Cardiac muscle cell (in vitro differentiated cells and primary cell): ENCODE measurements at regions not wholly inside any gene's neighbourhood (a gene's known extent, or its start where the extent isn't known, plus 50 kb on each side); places are given as distances from the start of the nearest gene placed in this dataset.
A peak's percentile ranks its signal among the peaks of the same experiment; 100 is the strongest.

ENCODE experiments used
- DNase-seq, 2 donors: peaks; one replicate each; pipeline versions ENCODE4 v3.0.0 to v3.0.0-alpha.2; 2010 to 2017; ENCODE audit warnings: low read depth in 1 of 2, low spot score in 1 of 2
- H3K27ac ChIP-seq: fragments of 200-600 bp; sonication (generic); 2 replicates; pipeline ENCODE4 v1.5.1; 2016
- H3K27me3 ChIP-seq: fragments of 200-600 bp; sonication (generic); 2 replicates; pipeline ENCODE4 v1.6.0; 2016; ENCODE audit warnings: control low read depth
- H3K36me3 ChIP-seq: fragments of 200-600 bp; sonication (generic); 2 replicates; pipeline ENCODE4 v1.5.1; 2016; ENCODE audit warnings: control low read depth
- H3K4me1 ChIP-seq: fragments of 200-600 bp; sonication (generic); 2 replicates; pipeline ENCODE4 v1.8.1; 2017; ENCODE audit warnings: low read depth, mild to moderate bottlenecking, mixed run types
- H3K4me3 ChIP-seq: fragments of 200-600 bp; sonication (generic); 2 replicates; pipeline ENCODE4 v1.5.1; 2016; ENCODE audit warnings: mild to moderate bottlenecking
- H3K9me3 ChIP-seq: fragments of 200-600 bp; sonication (generic); 2 replicates; pipeline ENCODE4 v1.5.1; 2017; ENCODE audit warnings: low read depth, mild to moderate bottlenecking, control low read depth
- CTCF ChIP-seq: IDR thresholded peaks from 2 replicates; pipeline ENCODE4 v1.5.1; 2012; ENCODE audit warnings: low read depth, mild to moderate bottlenecking, low read length

GRCh38 chr17:73929860-73930430 is 273.5 kb upstream of the RPL38 start:
- Histone ChIP-seq H3K27me3 (no peaks in the 10 kb centered on the region), H3K27ac (no peak overlapping the region), H3K36me3 (no peaks in the 10 kb centered on the region), H3K9me3 (no peaks in the 10 kb centered on the region), H3K4me1 (no peaks in the 10 kb centered on the region), H3K4me3 (no peak overlapping the region)
- DNase-seq, result no peak
- TF ChIP-seq CTCF, result no peak

GRCh38 chr17:73932216-73932749 is 271.2 kb upstream of the RPL38 start:
- DNase-seq, result no peak
- no peaks in the 10 kb centered on the region for H3K27me3 ChIP-seq
- no peaks in the 10 kb centered on the region for H3K9me3 ChIP-seq
- H3K36me3 ChIP-seq, result no peaks in the 10 kb centered on the region
- no peak overlapping the region for H3K4me3 ChIP-seq
- no peak for TF ChIP-seq CTCF
- no peaks in the 10 kb centered on the region for H3K4me1 ChIP-seq
- no peak overlapping the region for H3K27ac ChIP-seq

GRCh38 chr17:73933164-73933766 is 270.2 kb upstream of the RPL38 start:
- H3K4me1 ChIP-seq, result no peaks in the 10 kb centered on the region
- no peak for TF ChIP-seq CTCF
- H3K27ac ChIP-seq, result no peak overlapping the region
- no peaks in the 10 kb centered on the region for H3K9me3 ChIP-seq
- H3K27me3 ChIP-seq, result no peaks in the 10 kb centered on the region
- no peak for DNase-seq
- no peak overlapping the region for H3K4me3 ChIP-seq
- no peaks in the 10 kb centered on the region for H3K36me3 ChIP-seq

- peak; percentile 45 to 46 for DNase-seq
- H3K9me3 ChIP-seq, result no peaks in the 10 kb centered on the region
- no peak for TF ChIP-seq CTCF
- H3K4me3 ChIP-seq, result no peak overlapping the region
- no peaks in the 10 kb centered on the region for H3K27me3 ChIP-seq
- H3K36me3 ChIP-seq, result no peaks in the 10 kb centered on the region
- no peak overlapping the region for H3K27ac ChIP-seq
- H3K4me1 ChIP-seq, result no peaks in the 10 kb centered on the region
Observed at GRCh38 chr17:73933871-73934270, 269.6 kb upstream of the RPL38 start.

- Histone ChIP-seq H3K9me3 (no peaks in the 10 kb centered on the region), H3K36me3 (no peaks in the 10 kb centered on the region), H3K27me3 (no peaks in the 10 kb centered on the region), H3K4me3 (no peak overlapping the region), H3K4me1 (no peaks in the 10 kb centered on the region), H3K27ac (no peak overlapping the region)
- no peak for TF ChIP-seq CTCF
- no peak for DNase-seq
Observed at GRCh38 chr17:73934696-73935095, 268.8 kb upstream of the RPL38 start.
